K562 (cell line): ENCODE measurements at regions not wholly inside any gene's neighbourhood (a gene's known extent, or its start where the extent isn't known, plus 50 kb on each side); places are given as distances from the start of the nearest gene placed in this dataset.

Source experiments
- CTCF ChIP-seq, 3 experiments: IDR thresholded peaks in 2 of 3; conservative IDR thresholded peaks in 1 of 3; 2 replicates each; pipeline ENCODE4 v1.5.1; 2011 to 2012; ENCODE audit warnings: low read length in 3 of 3, mild to moderate bottlenecking in 3 of 3, control low read depth in 2 of 3, improper control_type of control experiment in 1 of 3, inconsistent platforms in 1 of 3, low read depth in 1 of 3, mixed read lengths in 1 of 3, moderate library complexity in 1 of 3; ENCODE audit not compliant: insufficient read depth in 2 of 3
- DPF2 ChIP-seq: fragments of 450-650 bp; IDR thresholded peaks from 2 replicates; pipeline ENCODE4 v1.6.1; 2016
- EZH2 ChIP-seq: IDR thresholded peaks from 2 replicates; pipeline ENCODE4 v1.6.1; 2012; ENCODE audit warnings: low read depth, mild to moderate bottlenecking, inconsistent platforms, low read length, borderline replicate concordance
- KDM1A ChIP-seq, 2 experiments: fragments of 450-650 bp; IDR thresholded peaks; 2 replicates each; pipeline ENCODE4 v1.6.1; 2016; ENCODE audit warnings: mild to moderate bottlenecking in 2 of 2
- PCBP2 ChIP-seq: fragments of 200-400 bp; formaldehyde crosslinking; IDR thresholded peaks from 2 replicates; pipeline ENCODE4 v1.6.1; 2018; ENCODE audit warnings: low read length, low read depth, mild to moderate bottlenecking, moderate library complexity; ENCODE audit not compliant: poor library complexity, severe bottlenecking
- POLR2A ChIP-seq: fragments of 450-650 bp; conservative IDR thresholded peaks from 2 replicates; pipeline ENCODE4 v1.6.1; 2016
- POLR2AphosphoS5 ChIP-seq: IDR thresholded peaks from 2 replicates; pipeline ENCODE4 v1.6.1; 2011; ENCODE audit warnings: mild to moderate bottlenecking, low read depth, low read length, moderate library complexity; ENCODE audit not compliant: control insufficient read depth, insufficient read depth
- REST ChIP-seq, 2 experiments: fragments of 450-650 bp; formaldehyde crosslinking in 1 of 2; IDR thresholded peaks; 2 replicates each; pipeline versions ENCODE4 v1.4.0 to v1.6.1; 2014 to 2020; ENCODE audit warnings: mild to moderate bottlenecking in 2 of 2, borderline replicate concordance in 1 of 2, low read depth in 1 of 2
- THRA ChIP-seq: fragments of 450-650 bp; IDR thresholded peaks from 2 replicates; pipeline ENCODE4 v1.6.1; 2017; ENCODE audit warnings: mild to moderate bottlenecking, moderate library complexity
- ZBTB26 ChIP-seq: fragments of 450-650 bp; formaldehyde crosslinking; IDR thresholded peaks from 2 replicates; pipeline ENCODE4 v1.4.0; 2022; ENCODE audit warnings: missing genetic modification characterization
- ZNF316 ChIP-seq: fragments of 450-650 bp; IDR thresholded peaks from 2 replicates; pipeline ENCODE4 v1.6.1; 2016

- TF ChIP-seq CTCF (IDR thresholded peaks at IDR 0.05 in 2 of 3, conservative IDR thresholded peaks at IDR 0.05 in 1 of 3; ENCODE audit: insufficient read depth in 2 of 3, low read depth in 1 of 3, low read length in 3 of 3) = no peak
- no peak for TF ChIP-seq POLR2AphosphoS5
- no peak for TF ChIP-seq EZH2
- TF ChIP-seq KDM1A (IDR thresholded peaks at IDR 0.05) = no peak
- TF ChIP-seq ZNF316 = no peak
- no peak for TF ChIP-seq PCBP2
- no peak for TF ChIP-seq POLR2A
- TF ChIP-seq THRA = no peak
- TF ChIP-seq REST (IDR thresholded peaks at IDR 0.05; ENCODE audit: borderline replicate concordance) = no peak
- TF ChIP-seq REST (CRISPR knock-in tag; IDR thresholded peaks at IDR 0.05; ENCODE audit: low read depth) = no peak
- no peak for TF ChIP-seq DPF2
- no peak for TF ChIP-seq ZBTB26 (CRISPR knock-in tag)
These were observed 49.9 kb upstream of the CD36 start for GRCh38 chr7:80588591-80588990.
